ENCODE measurements at regions not wholly inside any gene's neighbourhood (a gene's known extent, or its start where the extent isn't known, plus 50 kb on each side); places are given as distances from the start of the nearest gene placed in this dataset.
A peak's percentile ranks its signal among the peaks of the same experiment; 100 is the strongest.

DNA sequence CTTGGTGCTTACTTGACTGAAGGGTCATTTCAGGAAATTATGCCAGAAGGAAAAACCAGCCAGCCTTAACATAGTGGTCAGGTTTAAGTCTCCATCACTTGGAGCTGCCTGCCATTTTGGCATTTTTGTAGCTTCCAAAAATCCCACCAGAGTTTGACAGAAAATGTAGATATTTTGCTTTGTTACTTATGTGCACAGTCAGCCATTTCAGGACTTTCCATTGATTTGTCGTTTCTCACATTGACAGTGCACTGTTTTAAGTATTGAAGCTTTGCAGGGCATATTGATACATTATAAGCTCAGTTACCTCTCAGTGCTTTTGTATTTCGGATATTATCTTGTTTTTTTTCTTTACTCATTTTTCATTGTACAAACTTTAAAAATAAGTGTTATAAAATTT, 89.0 kb upstream of the ANKRD34C start:
- Histone ChIP-seq H4K20me1 (ENCODE audit: control insufficient read depth, extremely low read depth, insufficient read depth, low read length) (no peaks in the 10 kb centered on the region), H3K27ac (ENCODE audit: insufficient read depth, low read length) (no peak overlapping the region), H3K4me1 (ENCODE audit: control insufficient read depth, extremely low read depth, insufficient read depth, low read length) (no peaks in the 10 kb centered on the region), H3K4me3 (replicated peaks in 1 of 4; ENCODE audit: control extremely low read depth in 1 of 4, insufficient read depth in 1 of 4, low read depth in 3 of 4, low read length in 4 of 4) (no peak overlapping the region), H3K9ac (ENCODE audit: insufficient read depth, low read length) (no peak overlapping the region), H3K4me2 (ENCODE audit: extremely low read depth, insufficient read depth, low read length) (no peak overlapping the region), H3K36me3 (ENCODE audit: control insufficient read depth, insufficient read depth, low read length) (no peaks in the 10 kb centered on the region), H2AFZ (ENCODE audit: low read length) (no peak overlapping the region), H3K79me2 (ENCODE audit: control insufficient read depth, insufficient read depth, low read length) (no peaks in the 10 kb centered on the region), H3K27me3 (ENCODE audit: control insufficient read depth, insufficient read depth, low read length) (peaks cover 3% of the 10 kb centered on the region), H3K9me3 (ENCODE audit: control insufficient read depth, insufficient read depth, low read depth, low read length) (no peaks in the 10 kb centered on the region)
- TF ChIP-seq EZH2 (IDR thresholded peaks at IDR 0.05; ENCODE audit: low read length, missing control alignments) (no peak), CTCF (conservative IDR thresholded peaks at IDR 0.05 in 1 of 2, IDR thresholded peaks at IDR 0.05 in 1 of 2; ENCODE audit: low read depth in 1 of 2, low read length in 2 of 2) (no peak)
- no peak for DNase-seq (ENCODE audit: low read depth in 2 of 2)

DNA sequence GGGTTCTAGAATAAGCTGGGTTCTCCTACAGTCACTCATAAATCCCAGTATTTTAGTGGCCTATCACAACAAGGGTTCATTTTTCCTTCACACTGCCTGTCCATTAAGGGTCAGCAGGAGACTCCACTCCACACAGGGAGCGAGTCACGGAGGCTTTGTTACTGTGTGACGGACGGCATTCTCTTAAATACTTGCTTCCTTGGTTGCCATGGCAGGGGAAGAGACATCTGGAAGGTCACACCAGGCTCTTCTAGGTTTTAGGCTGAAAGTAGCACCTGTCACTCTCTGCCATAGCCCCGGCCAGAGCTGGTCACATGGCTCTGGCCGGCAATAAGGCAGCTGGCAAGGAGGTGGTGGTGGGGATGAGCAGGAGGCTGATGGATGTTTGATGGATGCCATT, 89.4 kb upstream of the ANKRD34C start:
- no peak for TF ChIP-seq CTCF (conservative IDR thresholded peaks at IDR 0.05 in 1 of 2, IDR thresholded peaks at IDR 0.05 in 1 of 2; ENCODE audit: low read depth in 1 of 2, low read length in 2 of 2)
- no peak for TF ChIP-seq EZH2 (IDR thresholded peaks at IDR 0.05; ENCODE audit: low read length, missing control alignments)
- H3K9me3 ChIP-seq (ENCODE audit: control insufficient read depth, insufficient read depth, low read depth, low read length) = no peaks in the 10 kb centered on the region
- H3K4me1 ChIP-seq (ENCODE audit: control insufficient read depth, extremely low read depth, insufficient read depth, low read length) = no peaks in the 10 kb centered on the region
- DNase-seq (ENCODE audit: low read depth in 2 of 2) = no peak
- no peak overlapping the region for H3K27ac ChIP-seq (ENCODE audit: insufficient read depth, low read length)
- H3K4me2 ChIP-seq (ENCODE audit: extremely low read depth, insufficient read depth, low read length) = no peak overlapping the region
- no peak overlapping the region for H3K9ac ChIP-seq (ENCODE audit: insufficient read depth, low read length)
- no peaks in the 10 kb centered on the region for H3K36me3 ChIP-seq (ENCODE audit: control insufficient read depth, insufficient read depth, low read length)
- H2AFZ ChIP-seq (ENCODE audit: low read length) = no peak overlapping the region
- H3K27me3 ChIP-seq (ENCODE audit: control insufficient read depth, insufficient read depth, low read length) = peaks cover 3% of the 10 kb centered on the region
- H4K20me1 ChIP-seq (ENCODE audit: control insufficient read depth, extremely low read depth, insufficient read depth, low read length) = no peaks in the 10 kb centered on the region
- no peaks in the 10 kb centered on the region for H3K79me2 ChIP-seq (ENCODE audit: control insufficient read depth, insufficient read depth, low read length)
- H3K4me3 ChIP-seq (replicated peaks in 1 of 4; ENCODE audit: control extremely low read depth in 1 of 4, insufficient read depth in 1 of 4, low read depth in 3 of 4, low read length in 4 of 4) = no peak overlapping the region

- H4K20me1 ChIP-seq (ENCODE audit: control insufficient read depth, extremely low read depth, insufficient read depth, low read length) = no peaks in the 10 kb centered on the region
- H3K9me3 ChIP-seq (ENCODE audit: control insufficient read depth, insufficient read depth, low read depth, low read length) = no peaks in the 10 kb centered on the region
- TF ChIP-seq EZH2 (IDR thresholded peaks at IDR 0.05; ENCODE audit: low read length, missing control alignments) (no peak), CTCF (conservative IDR thresholded peaks at IDR 0.05 in 1 of 2, IDR thresholded peaks at IDR 0.05 in 1 of 2; ENCODE audit: low read depth in 1 of 2, low read length in 2 of 2) (no peak)
- no peak overlapping the region for H2AFZ ChIP-seq (ENCODE audit: low read length)
- H3K4me1 ChIP-seq (ENCODE audit: control insufficient read depth, extremely low read depth, insufficient read depth, low read length) = no peaks in the 10 kb centered on the region
- H3K79me2 ChIP-seq (ENCODE audit: control insufficient read depth, insufficient read depth, low read length) = no peaks in the 10 kb centered on the region
- no peak overlapping the region for H3K4me2 ChIP-seq (ENCODE audit: extremely low read depth, insufficient read depth, low read length)
- DNase-seq (ENCODE audit: low read depth in 2 of 2) = peak in 1 of 2 donors; percentile 64
- no peak overlapping the region for H3K4me3 ChIP-seq (replicated peaks in 1 of 4; ENCODE audit: control extremely low read depth in 1 of 4, insufficient read depth in 1 of 4, low read depth in 3 of 4, low read length in 4 of 4)
- H3K9ac ChIP-seq (ENCODE audit: insufficient read depth, low read length) = no peak overlapping the region
- H3K27ac ChIP-seq (ENCODE audit: insufficient read depth, low read length) = no peak overlapping the region
- peaks cover 3% of the 10 kb centered on the region for H3K27me3 ChIP-seq (ENCODE audit: control insufficient read depth, insufficient read depth, low read length)
- no peaks in the 10 kb centered on the region for H3K36me3 ChIP-seq (ENCODE audit: control insufficient read depth, insufficient read depth, low read length)
These were observed 90.0 kb upstream of the ANKRD34C start for GRCh38 chr15:79192462-79193036.
